Large intestine (tissue), 3 donors: ENCODE measurements at regions not wholly inside any gene's neighbourhood (a gene's known extent, or its start where the extent isn't known, plus 50 kb on each side); places are given as distances from the start of the nearest gene placed in this dataset.

ENCODE experiments used
- DNase-seq, 2 donors: peaks; one replicate each; pipeline versions ENCODE4 v3.0.0 to v3.0.0-alpha.2; 2013
- H3K27ac ChIP-seq: one replicate; pipeline ENCODE4 v1.5.1; 2013; ENCODE audit warnings: low read length
- H3K27me3 ChIP-seq: 2 replicates; pipeline ENCODE4 v1.6.1; 2013; ENCODE audit warnings: low read length; ENCODE audit not compliant: control insufficient read depth, insufficient read depth
- H3K36me3 ChIP-seq: 2 replicates; pipeline ENCODE4 v1.6.1; 2013; ENCODE audit warnings: low read length; ENCODE audit not compliant: control insufficient read depth, insufficient read depth
- H3K4me1 ChIP-seq: one replicate; pipeline ENCODE4 v1.6.1; 2013; ENCODE audit warnings: low read length; ENCODE audit not compliant: control insufficient read depth, insufficient read depth
- H3K4me3 ChIP-seq: one replicate; pipeline ENCODE4 v1.5.1; 2013; ENCODE audit warnings: low read length
- H3K9me3 ChIP-seq: one replicate; pipeline ENCODE4 v1.6.1; 2013; ENCODE audit warnings: mild to moderate bottlenecking, low read depth, low read length, moderate library complexity; ENCODE audit not compliant: control insufficient read depth
- WGBS: methylation state at CpG from one replicate; pipeline ENCODE4 v1.1.5; 2013; ENCODE audit warnings: low lambda C conversion rate; ENCODE audit not compliant: insufficient coverage; 5-methylcytosine and 5-hydroxymethylcytosine counted together

- Histone ChIP-seq H3K27ac (no peak overlapping the region), H3K4me1 (no peaks in the 10 kb centered on the region), H3K4me3 (no peak overlapping the region), H3K36me3 (no peaks in the 10 kb centered on the region), H3K27me3 (no peaks in the 10 kb centered on the region), H3K9me3 (no peaks in the 10 kb centered on the region)
- DNase-seq: no peak
Measured at GRCh38 chr10:65845916-65846315, 1079.9 kb upstream of the LRRTM3 start.

DNA sequence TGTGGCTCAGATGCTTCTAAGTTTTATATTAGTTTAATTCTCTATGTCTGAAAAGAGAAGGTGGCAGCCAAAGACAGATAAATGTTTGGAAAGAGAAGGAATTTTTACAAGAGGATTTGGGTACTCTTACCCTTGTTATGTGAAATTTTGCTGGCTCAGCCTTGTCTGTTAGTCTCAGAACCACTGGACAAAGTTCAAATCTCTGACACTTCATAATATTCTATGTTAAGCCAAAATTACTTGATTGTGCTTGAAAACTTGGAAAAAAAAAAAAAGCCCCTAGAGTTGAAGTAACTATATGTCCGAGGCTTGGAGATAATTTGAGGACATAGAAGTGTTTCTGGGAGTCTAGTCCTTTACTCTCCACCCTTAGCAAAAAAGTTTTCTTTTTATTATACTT lies 1079.3 kb upstream of the LRRTM3 start:
- WGBS: no CpG with 5 or more reads among the region's 1 CpG
- no peaks in the 10 kb centered on the region for H3K9me3 ChIP-seq
- H3K27me3 ChIP-seq: no peaks in the 10 kb centered on the region
- no peak overlapping the region for H3K27ac ChIP-seq
- no peak for DNase-seq
- H3K36me3 ChIP-seq: no peaks in the 10 kb centered on the region
- H3K4me3 ChIP-seq: no peak overlapping the region
- no peaks in the 10 kb centered on the region for H3K4me1 ChIP-seq

- WGBS: 79% methylated on average over 3 of the region's 4 CpGs
- DNase-seq: no peak
- no peaks in the 10 kb centered on the region for H3K27me3 ChIP-seq
- no peaks in the 10 kb centered on the region for H3K4me1 ChIP-seq
- no peaks in the 10 kb centered on the region for H3K9me3 ChIP-seq
- H3K36me3 ChIP-seq: no peaks in the 10 kb centered on the region
- H3K27ac ChIP-seq: no peak overlapping the region
- H3K4me3 ChIP-seq: no peak overlapping the region
Measured at GRCh38 chr10:65846949-65847348, 1078.9 kb upstream of the LRRTM3 start.

DNA sequence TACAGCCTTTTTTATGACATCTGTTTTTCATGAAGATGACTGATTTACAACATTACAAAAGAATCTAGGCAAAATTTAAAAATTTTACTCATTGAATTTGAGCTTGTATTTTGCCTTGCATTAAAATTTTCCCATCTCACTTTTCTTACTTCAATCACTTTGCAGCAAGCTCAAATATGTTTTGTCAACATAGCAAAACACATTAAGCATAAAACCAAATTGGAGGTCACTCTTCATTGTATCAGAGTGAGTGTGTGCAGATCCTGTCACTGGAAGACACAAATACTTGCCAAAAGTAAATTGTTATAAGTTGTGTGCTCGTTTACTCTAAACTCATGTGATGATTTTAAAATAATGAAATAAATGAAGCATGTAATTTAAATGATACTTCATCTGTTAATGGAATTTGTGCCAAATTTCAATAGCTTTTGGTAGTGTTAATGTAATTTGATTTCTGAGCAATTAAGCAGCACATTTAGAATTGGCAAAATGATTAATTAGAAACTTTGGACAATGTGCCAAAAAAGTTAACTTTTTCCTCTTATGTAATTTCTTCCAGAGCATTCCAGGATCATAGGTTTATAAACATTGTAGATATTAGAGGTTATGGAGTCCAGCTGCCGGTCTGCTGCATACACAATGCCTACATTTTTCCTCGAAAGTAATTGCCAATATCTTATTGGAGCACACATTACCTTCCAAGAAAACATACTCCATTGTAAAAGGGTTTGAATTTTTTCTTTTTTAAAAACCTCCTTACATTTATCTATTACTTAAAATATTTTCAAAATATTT lies 1078.2 kb upstream of the LRRTM3 start:
- WGBS: 93% methylated on average over 3 of the region's 3 CpGs
- no peak for DNase-seq
- Histone ChIP-seq H3K4me3 (no peak overlapping the region), H3K36me3 (no peaks in the 10 kb centered on the region), H3K27me3 (no peaks in the 10 kb centered on the region), H3K9me3 (no peaks in the 10 kb centered on the region), H3K27ac (no peak overlapping the region), H3K4me1 (no peaks in the 10 kb centered on the region)

- Histone ChIP-seq H3K36me3 (no peaks in the 10 kb centered on the region), H3K4me1 (no peaks in the 10 kb centered on the region), H3K27ac (no peak overlapping the region), H3K27me3 (no peaks in the 10 kb centered on the region), H3K9me3 (no peaks in the 10 kb centered on the region), H3K4me3 (no peak overlapping the region)
- 92% methylated on average over 2 of the region's 2 CpGs for WGBS
- no peak for DNase-seq
Measured at GRCh38 chr10:65858841-65859240, 1067.0 kb upstream of the LRRTM3 start.

- Histone ChIP-seq H3K9me3 (no peaks in the 10 kb centered on the region), H3K36me3 (no peaks in the 10 kb centered on the region), H3K27me3 (no peaks in the 10 kb centered on the region), H3K4me3 (no peak overlapping the region), H3K27ac (no peak overlapping the region), H3K4me1 (no peaks in the 10 kb centered on the region)
- peak in 1 of 2 donors; percentile 3 for DNase-seq
Measured at GRCh38 chr10:65861249-65861648, 1064.6 kb upstream of the LRRTM3 start.
